ENCODE measurements at regions not wholly inside any gene's neighbourhood (a gene's known extent, or its start where the extent isn't known, plus 50 kb on each side); places are given as distances from the start of the nearest gene placed in this dataset.

DNA sequence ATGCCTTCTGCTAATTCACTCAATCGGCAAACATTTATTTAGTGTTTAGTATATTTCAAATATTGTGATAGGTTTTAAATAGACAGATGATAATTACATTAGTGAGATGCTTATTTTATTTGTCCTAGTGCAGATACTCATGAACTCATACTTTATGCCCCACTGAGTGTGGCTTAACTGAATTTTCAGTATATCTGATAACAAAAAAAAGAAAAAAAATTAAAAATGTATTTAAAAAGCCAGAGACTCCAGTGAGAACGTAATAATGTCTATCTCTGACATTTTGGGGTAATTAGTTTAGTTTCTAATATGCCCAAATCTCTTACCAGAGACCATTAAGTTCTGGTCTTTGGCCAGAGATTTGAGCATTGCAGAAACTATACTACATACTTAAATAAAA, 332.6 kb upstream of the CHORDC1 start:
- no peaks in the 10 kb centered on the region for H4K20me1 ChIP-seq (ENCODE audit: control insufficient read depth, insufficient read depth, low read length, poor library complexity, severe bottlenecking)
- Mint-ChIP-seq H3K27ac (no peak overlapping the region), H3K9me3 (ENCODE audit: insufficient read depth) (peaks cover 4% of the 10 kb centered on the region), H3K4me1 (no peaks in the 10 kb centered on the region), H3K27me3 (no peaks in the 10 kb centered on the region), H3K4me3 (no peak overlapping the region)
- ChIA-PET CTCF (no interaction called here), POLR2A (no interaction called here)
- H3K27me3 ChIP-seq (replicated peaks in 1 of 4; ENCODE audit: control extremely low read depth in 1 of 4, control insufficient read depth in 3 of 4, insufficient read depth in 4 of 4, low read length in 3 of 4) = no peaks in the 10 kb centered on the region
- no peaks in the 10 kb centered on the region for H3K79me2 ChIP-seq (ENCODE audit: control insufficient read depth, insufficient read depth, low read length)
- H3K9me3 ChIP-seq (ENCODE audit: control extremely low read depth in 1 of 3, control insufficient read depth in 2 of 3, insufficient read depth in 1 of 3, low read length in 2 of 3) = peaks cover 0 to 15% (median 0%) of the 10 kb centered on the region in 3 donors
- intact Hi-C loops (cut with micrococcal nuclease) = no loop called here
- H3K9ac ChIP-seq (ENCODE audit: low read length) = no peak overlapping the region
- no peak overlapping the region for H3K27ac ChIP-seq (ENCODE audit: low read length in 2 of 2)
- DNase-seq (no peak), ATAC-seq (ENCODE audit: low read depth) (no peak)
- WGBS (ENCODE audit: insufficient coverage) = no CpG with 5 or more reads among the region's 2 CpGs
- H3K36me3 ChIP-seq (replicated peaks in 1 of 2; ENCODE audit: control extremely low read depth in 1 of 2, control insufficient read depth in 1 of 2, extremely low read depth in 1 of 2, insufficient read depth in 2 of 2, low read length in 1 of 2) = no peaks in the 10 kb centered on the region
- no peak overlapping the region for H2AFZ ChIP-seq (ENCODE audit: insufficient read depth, low read depth, low read length, poor library complexity, severe bottlenecking)
- no peak overlapping the region for H3K4me2 ChIP-seq (replicated peaks; ENCODE audit: low read depth, low read length, poor library complexity, severe bottlenecking)
- no peaks in the 10 kb centered on the region for H3K4me1 ChIP-seq (ENCODE audit: control insufficient read depth in 2 of 2, insufficient read depth in 2 of 2, low read length in 2 of 2)
- TF ChIP-seq EZH2 (IDR thresholded peaks at IDR 0.05; ENCODE audit: borderline replicate concordance, insufficient read depth, low read depth, low read length, poor library complexity, severe bottlenecking) = no peak
- TF ChIP-seq, protein P1, sequence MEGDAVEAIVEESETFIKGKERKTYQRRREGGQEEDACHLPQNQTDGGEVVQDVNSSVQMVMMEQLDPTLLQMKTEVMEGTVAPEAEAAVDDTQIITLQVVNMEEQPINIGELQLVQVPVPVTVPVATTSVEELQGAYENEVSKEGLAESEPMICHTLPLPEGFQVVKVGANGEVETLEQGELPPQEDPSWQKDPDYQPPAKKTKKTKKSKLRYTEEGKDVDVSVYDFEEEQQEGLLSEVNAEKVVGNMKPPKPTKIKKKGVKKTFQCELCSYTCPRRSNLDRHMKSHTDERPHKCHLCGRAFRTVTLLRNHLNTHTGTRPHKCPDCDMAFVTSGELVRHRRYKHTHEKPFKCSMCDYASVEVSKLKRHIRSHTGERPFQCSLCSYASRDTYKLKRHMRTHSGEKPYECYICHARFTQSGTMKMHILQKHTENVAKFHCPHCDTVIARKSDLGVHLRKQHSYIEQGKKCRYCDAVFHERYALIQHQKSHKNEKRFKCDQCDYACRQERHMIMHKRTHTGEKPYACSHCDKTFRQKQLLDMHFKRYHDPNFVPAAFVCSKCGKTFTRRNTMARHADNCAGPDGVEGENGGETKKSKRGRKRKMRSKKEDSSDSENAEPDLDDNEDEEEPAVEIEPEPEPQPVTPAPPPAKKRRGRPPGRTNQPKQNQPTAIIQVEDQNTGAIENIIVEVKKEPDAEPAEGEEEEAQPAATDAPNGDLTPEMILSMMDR (IDR thresholded peaks at IDR 0.05) = no peak
- no peak overlapping the region for H3K4me3 ChIP-seq (ENCODE audit: control extremely low read depth in 1 of 5, extremely low read depth in 1 of 5, insufficient read depth in 1 of 5, low read depth in 2 of 5, low read length in 4 of 5)

DNA sequence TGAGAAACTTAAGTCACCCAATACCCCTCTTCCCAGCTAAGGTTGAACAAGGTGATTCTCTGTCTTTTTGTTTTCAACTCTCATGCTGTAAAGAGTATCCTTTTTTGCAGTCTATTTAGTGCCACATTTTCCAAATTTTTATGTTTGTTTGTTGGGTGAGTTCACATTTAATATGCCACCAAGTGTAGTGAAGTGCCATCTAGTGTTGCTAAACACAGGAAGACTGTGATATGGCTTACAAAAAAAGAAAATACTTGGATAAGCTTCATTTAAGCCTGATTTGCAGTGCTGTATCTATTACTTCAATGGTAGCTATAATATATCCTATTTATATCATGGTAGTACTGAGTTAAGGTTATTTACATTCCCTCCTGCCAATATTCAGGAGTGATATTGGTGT, 319.2 kb upstream of the CHORDC1 start:
- Mint-ChIP-seq H3K27ac (no peak overlapping the region), H3K4me3 (no peak overlapping the region), H3K4me1 (no peaks in the 10 kb centered on the region), H3K9me3 (ENCODE audit: insufficient read depth) (no peaks in the 10 kb centered on the region), H3K27me3 (no peaks in the 10 kb centered on the region)
- Histone ChIP-seq H3K9me3 (ENCODE audit: control extremely low read depth in 1 of 3, control insufficient read depth in 2 of 3, insufficient read depth in 1 of 3, low read length in 2 of 3) (no peaks in the 10 kb centered on the region), H3K27ac (ENCODE audit: low read length in 2 of 2) (no peak overlapping the region), H3K9ac (ENCODE audit: low read length) (no peak overlapping the region), H3K4me3 (ENCODE audit: control extremely low read depth in 1 of 5, extremely low read depth in 1 of 5, insufficient read depth in 1 of 5, low read depth in 2 of 5, low read length in 4 of 5) (no peak overlapping the region), H3K79me2 (ENCODE audit: control insufficient read depth, insufficient read depth, low read length) (no peaks in the 10 kb centered on the region), H3K4me2 (replicated peaks; ENCODE audit: low read depth, low read length, poor library complexity, severe bottlenecking) (no peak overlapping the region), H2AFZ (ENCODE audit: insufficient read depth, low read depth, low read length, poor library complexity, severe bottlenecking) (no peak overlapping the region), H3K27me3 (replicated peaks in 1 of 4; ENCODE audit: control extremely low read depth in 1 of 4, control insufficient read depth in 3 of 4, insufficient read depth in 4 of 4, low read length in 3 of 4) (no peaks in the 10 kb centered on the region), H3K36me3 (replicated peaks in 1 of 2; ENCODE audit: control extremely low read depth in 1 of 2, control insufficient read depth in 1 of 2, extremely low read depth in 1 of 2, insufficient read depth in 2 of 2, low read length in 1 of 2) (no peaks in the 10 kb centered on the region), H4K20me1 (ENCODE audit: control insufficient read depth, insufficient read depth, low read length, poor library complexity, severe bottlenecking) (no peaks in the 10 kb centered on the region), H3K4me1 (ENCODE audit: control insufficient read depth in 2 of 2, insufficient read depth in 2 of 2, low read length in 2 of 2) (no peaks in the 10 kb centered on the region)
- no peak for TF ChIP-seq EZH2 (IDR thresholded peaks at IDR 0.05; ENCODE audit: borderline replicate concordance, insufficient read depth, low read depth, low read length, poor library complexity, severe bottlenecking)
- POLR2A ChIA-PET = no interaction called here
- intact Hi-C loops (cut with micrococcal nuclease) = no loop called here
- no peak for DNase-seq
- ATAC-seq (ENCODE audit: low read depth) = no peak
- CTCF ChIA-PET = no interaction called here
